Epithelial cell of proximal tubule (primary cell): ENCODE measurements at regions not wholly inside any gene's neighbourhood (a gene's known extent, or its start where the extent isn't known, plus 50 kb on each side); places are given as distances from the start of the nearest gene placed in this dataset.

Experiments
- DNase-seq: peaks from one replicate; pipeline ENCODE4 v3.0.0-alpha.2; 2011; ENCODE audit warnings: low read depth
- H3K4me3 ChIP-seq: 2 replicates; pipeline ENCODE4 v1.5.1; 2011; ENCODE audit warnings: low read depth, mild to moderate bottlenecking, low read length
- CTCF ChIP-seq: conservative IDR thresholded peaks from 2 replicates; pipeline ENCODE4 v1.5.1; 2012; ENCODE audit warnings: low read depth, mild to moderate bottlenecking, low read length

- TF ChIP-seq CTCF = no peak
- DNase-seq = no peak
- H3K4me3 ChIP-seq = no peak overlapping the region
Observed at GRCh38 chr13:67855741-67856238, 625.7 kb upstream of the PCDH9 start.

- DNase-seq = no peak
- no peak overlapping the region for H3K4me3 ChIP-seq
- no peak for TF ChIP-seq CTCF
Observed at GRCh38 chr13:67854990-67855389, 624.9 kb upstream of the PCDH9 start.

GRCh38 chr13:67844574-67844973 lies 614.4 kb upstream of the PCDH9 start:
- TF ChIP-seq CTCF = no peak
- DNase-seq = no peak
- H3K4me3 ChIP-seq = no peak overlapping the region

GRCh38 chr13:67841071-67841470 lies 610.9 kb upstream of the PCDH9 start:
- TF ChIP-seq CTCF = no peak
- DNase-seq = no peak
- H3K4me3 ChIP-seq = no peak overlapping the region

GRCh38 chr13:67833564-67833963 lies 603.4 kb upstream of the PCDH9 start:
- H3K4me3 ChIP-seq = no peak overlapping the region
- TF ChIP-seq CTCF = no peak
- no peak for DNase-seq

GRCh38 chr13:67829641-67830040 lies 599.5 kb upstream of the PCDH9 start:
- no peak overlapping the region for H3K4me3 ChIP-seq
- TF ChIP-seq CTCF = no peak
- no peak for DNase-seq

GRCh38 chr13:67827992-67828391 lies 597.9 kb upstream of the PCDH9 start:
- H3K4me3 ChIP-seq = no peak overlapping the region
- DNase-seq = no peak
- no peak for TF ChIP-seq CTCF
